Ascending aorta (tissue), 2 donors: ENCODE measurements at regions not wholly inside any gene's neighbourhood (a gene's known extent, or its start where the extent isn't known, plus 50 kb on each side); places are given as distances from the start of the nearest gene placed in this dataset.
"Not testable (repeated sequence)": the region's sequence is repeated elsewhere in the genome, so short reads cannot be mapped to it uniquely, and the experiment has no call there.

Experiments
- DNase-seq, 2 donors: peaks; one replicate each; pipeline ENCODE4 v3.0.0-alpha.2; 2019; ENCODE audit warnings: low spot score in 2 of 2
- H3K27ac ChIP-seq, 2 donors: fragments of 200-600 bp; sonication (generic); one replicate each; pipeline ENCODE4 v1.5.1; 2016 to 2017; ENCODE audit warnings: mild to moderate bottlenecking in 1 of 2
- H3K27me3 ChIP-seq: fragments of 200-600 bp; sonication (generic); one replicate; pipeline ENCODE4 v1.5.1; 2017
- H3K36me3 ChIP-seq, 2 donors: fragments of 200-600 bp; sonication (generic); one replicate each; pipeline ENCODE4 v1.5.1; 2016
- H3K4me1 ChIP-seq, 2 donors: fragments of 200-600 bp; sonication (generic); one replicate each; pipeline ENCODE4 v1.5.1; 2016 to 2017; ENCODE audit warnings: mild to moderate bottlenecking in 1 of 2
- H3K4me3 ChIP-seq, 2 donors: fragments of 200-600 bp; sonication (generic); one replicate each; pipeline ENCODE4 v1.5.1; 2016 to 2017; ENCODE audit warnings: mild to moderate bottlenecking in 1 of 2
- H3K9me3 ChIP-seq, 2 donors: fragments of 200-600 bp; sonication (generic); one replicate each; pipeline ENCODE4 v1.5.1; 2016
- intact Hi-C: fragments of 100-400 bp; cut with DNase I; formaldehyde crosslinking; loops from one replicate; pipeline ENCODE4 v1.15.1; 2023
- TF ChIP-seq, protein P1 (sequence below), 3 experiments: fragments of 200-600 bp in 2 of 3; fragments of 450-650 bp in 1 of 3; sonication (generic) in 2 of 3; IDR thresholded peaks; one replicate each; pipeline ENCODE4 v1.5.1; 2016 to 2019; ENCODE audit warnings: antibody characterized with exemption in 3 of 3, mild to moderate bottlenecking in 1 of 3, moderate library complexity in 1 of 3

DNA sequence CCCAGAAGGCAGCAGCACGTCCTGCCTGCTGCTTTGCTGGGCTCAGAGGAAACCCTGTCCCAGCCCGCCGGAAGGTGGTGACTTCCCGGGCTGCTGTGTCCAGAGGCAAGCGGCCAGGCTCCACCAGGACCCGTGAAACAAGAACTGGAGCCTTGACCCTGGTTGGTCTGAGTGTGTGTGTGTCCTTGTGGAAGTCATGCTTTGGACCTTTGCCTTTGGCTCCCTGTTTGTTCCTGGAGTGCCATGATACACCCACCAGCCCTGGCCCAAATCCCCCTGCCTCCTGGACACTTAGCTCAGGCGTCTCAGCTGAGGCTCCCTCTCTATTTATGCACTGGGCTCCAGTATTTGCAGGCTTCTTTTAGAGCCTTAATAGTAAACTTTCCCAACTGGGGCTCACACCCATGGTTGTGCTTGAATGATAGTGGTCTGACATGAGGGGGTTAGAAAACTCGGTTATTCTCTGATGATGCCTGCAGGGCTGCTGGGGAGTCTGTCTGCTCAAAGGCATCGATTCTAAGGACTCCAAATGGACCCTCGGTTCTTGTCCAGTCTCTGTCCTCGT, 72.2 kb downstream of the C9orf50 start:
- Histone ChIP-seq H3K9me3 (no peaks in the 10 kb centered on the region), H3K4me3 (no peak overlapping the region), H3K27ac (peak overlapping the region; percentile 83 to 94), H3K4me1 (peaks cover 17 to 18% of the 10 kb centered on the region in 2 donors), H3K27me3 (no peaks in the 10 kb centered on the region), H3K36me3 (no peaks in the 10 kb centered on the region)
- peak in 1 of 2 donors; percentile 83 for DNase-seq
- TF ChIP-seq, protein P1, sequence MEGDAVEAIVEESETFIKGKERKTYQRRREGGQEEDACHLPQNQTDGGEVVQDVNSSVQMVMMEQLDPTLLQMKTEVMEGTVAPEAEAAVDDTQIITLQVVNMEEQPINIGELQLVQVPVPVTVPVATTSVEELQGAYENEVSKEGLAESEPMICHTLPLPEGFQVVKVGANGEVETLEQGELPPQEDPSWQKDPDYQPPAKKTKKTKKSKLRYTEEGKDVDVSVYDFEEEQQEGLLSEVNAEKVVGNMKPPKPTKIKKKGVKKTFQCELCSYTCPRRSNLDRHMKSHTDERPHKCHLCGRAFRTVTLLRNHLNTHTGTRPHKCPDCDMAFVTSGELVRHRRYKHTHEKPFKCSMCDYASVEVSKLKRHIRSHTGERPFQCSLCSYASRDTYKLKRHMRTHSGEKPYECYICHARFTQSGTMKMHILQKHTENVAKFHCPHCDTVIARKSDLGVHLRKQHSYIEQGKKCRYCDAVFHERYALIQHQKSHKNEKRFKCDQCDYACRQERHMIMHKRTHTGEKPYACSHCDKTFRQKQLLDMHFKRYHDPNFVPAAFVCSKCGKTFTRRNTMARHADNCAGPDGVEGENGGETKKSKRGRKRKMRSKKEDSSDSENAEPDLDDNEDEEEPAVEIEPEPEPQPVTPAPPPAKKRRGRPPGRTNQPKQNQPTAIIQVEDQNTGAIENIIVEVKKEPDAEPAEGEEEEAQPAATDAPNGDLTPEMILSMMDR (IDR thresholded peaks at IDR 0.05) = peak in 1 of 3 experiments; percentile 10
- intact Hi-C loops = loop anchor here (1.0 to 5.0 kb wide), 2 partner anchors 50 to 371 kb away; partner anchors contain the start of gene IER5L

DNA sequence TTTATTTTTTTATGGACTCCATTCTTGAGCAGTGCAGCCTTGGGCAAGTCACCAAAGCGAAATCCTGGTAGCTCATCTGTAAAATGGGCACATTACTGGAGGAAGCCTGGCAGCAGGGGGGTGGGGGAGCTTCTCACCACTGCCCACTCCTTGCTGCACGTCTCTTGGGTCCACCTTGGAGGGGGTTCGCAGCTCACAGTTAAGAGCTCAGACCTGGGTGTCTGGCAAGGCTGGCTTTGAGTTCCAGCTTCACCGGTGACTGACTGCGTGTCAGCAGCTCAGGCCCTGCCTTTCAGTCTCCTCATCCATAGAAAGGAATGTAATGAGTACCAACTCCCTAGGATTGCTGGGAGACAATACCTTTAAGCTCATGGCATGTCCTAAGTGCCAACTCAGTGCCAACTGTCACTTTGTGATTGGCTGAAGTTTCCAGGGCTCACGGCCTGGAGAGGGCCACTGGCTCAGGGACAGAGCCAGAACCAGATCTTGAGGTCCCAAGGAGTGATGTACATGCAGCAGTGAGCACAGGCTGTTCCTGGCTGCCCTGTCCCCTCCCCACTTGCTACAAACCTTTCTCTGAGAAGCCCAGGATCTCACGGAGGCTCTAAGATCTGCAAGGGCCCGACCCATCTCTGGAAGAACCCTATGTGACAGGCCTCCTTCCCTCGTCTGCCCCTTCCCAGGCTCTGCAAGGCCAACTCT, 72.9 kb downstream of the C9orf50 start:
- TF ChIP-seq, protein P1 (IDR thresholded peaks at IDR 0.05) = no peak
- Histone ChIP-seq H3K27ac (peak overlapping the region; percentile 83 to 94), H3K36me3 (no peaks in the 10 kb centered on the region), H3K4me1 (peaks cover 17 to 18% of the 10 kb centered on the region in 2 donors), H3K4me3 (no peak overlapping the region), H3K9me3 (no peaks in the 10 kb centered on the region), H3K27me3 (no peaks in the 10 kb centered on the region)
- intact Hi-C loops = loop anchor here (1.0 to 5.0 kb wide), 2 partner anchors 50 to 371 kb away; partner anchors contain the start of gene IER5L
- DNase-seq = no peak

DNA sequence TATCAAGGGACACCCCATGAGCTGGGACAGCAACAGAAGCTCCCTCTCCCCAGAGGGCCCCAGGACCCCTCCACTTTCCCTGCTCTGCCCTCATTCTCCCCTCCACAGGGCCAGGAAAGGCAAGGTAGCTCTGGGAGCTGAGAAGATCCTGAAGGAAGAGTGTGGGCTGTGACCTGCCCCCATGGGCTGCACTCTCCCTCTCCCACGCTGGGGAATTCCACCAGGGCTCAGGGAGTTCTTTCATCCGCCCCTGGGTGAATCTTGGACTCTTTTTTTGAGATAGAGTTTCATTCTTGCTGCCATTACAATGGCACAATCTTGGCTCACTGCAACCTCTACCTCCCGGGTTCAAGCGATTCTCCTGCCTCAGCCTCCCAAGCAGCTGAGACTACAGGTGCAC, 73.8 kb downstream of the C9orf50 start:
- no peaks in the 10 kb centered on the region for H3K27me3 ChIP-seq
- no peak for DNase-seq
- no peaks in the 10 kb centered on the region for H3K9me3 ChIP-seq
- H3K4me3 ChIP-seq = no peak overlapping the region
- H3K27ac ChIP-seq = no peak overlapping the region
- TF ChIP-seq, protein P1 (IDR thresholded peaks at IDR 0.05) = no peak
- peaks cover 17 to 18% of the 10 kb centered on the region in 2 donors for H3K4me1 ChIP-seq
- H3K36me3 ChIP-seq = no peaks in the 10 kb centered on the region
- intact Hi-C loops = loop anchor here (5.0 kb wide), 1 partner anchor 370 kb away; the partner anchor contains the start of gene IER5L

GRCh38 chr9:129545876-129546275, 75.0 kb downstream of the C9orf50 start:
- not testable (repeated sequence) for H3K36me3 ChIP-seq, H3K27me3 ChIP-seq, DNase-seq, H3K27ac ChIP-seq, H3K4me3 ChIP-seq, H3K9me3 ChIP-seq
- peaks cover 17 to 18% of the 10 kb centered on the region in 2 donors for H3K4me1 ChIP-seq
- intact Hi-C loops = loop anchor here (5.0 kb wide), 1 partner anchor 369 kb away; the partner anchor contains the start of gene IER5L

- Histone ChIP-seq H3K4me3 (no peak overlapping the region), H3K27ac (no peak overlapping the region), H3K4me1 (peaks cover 13% of the 10 kb centered on the region in 2 donors), H3K27me3 (no peaks in the 10 kb centered on the region), H3K9me3 (no peaks in the 10 kb centered on the region), H3K36me3 (no peaks in the 10 kb centered on the region)
- intact Hi-C loops = loop anchor here (5.0 kb wide), 1 partner anchor 367 kb away; the partner anchor contains the start of gene IER5L
- TF ChIP-seq, protein P1 (IDR thresholded peaks at IDR 0.05) = no peak
- no peak for DNase-seq
These were observed 76.1 kb downstream of the C9orf50 start for GRCh38 chr9:129544761-129545160.

DNA sequence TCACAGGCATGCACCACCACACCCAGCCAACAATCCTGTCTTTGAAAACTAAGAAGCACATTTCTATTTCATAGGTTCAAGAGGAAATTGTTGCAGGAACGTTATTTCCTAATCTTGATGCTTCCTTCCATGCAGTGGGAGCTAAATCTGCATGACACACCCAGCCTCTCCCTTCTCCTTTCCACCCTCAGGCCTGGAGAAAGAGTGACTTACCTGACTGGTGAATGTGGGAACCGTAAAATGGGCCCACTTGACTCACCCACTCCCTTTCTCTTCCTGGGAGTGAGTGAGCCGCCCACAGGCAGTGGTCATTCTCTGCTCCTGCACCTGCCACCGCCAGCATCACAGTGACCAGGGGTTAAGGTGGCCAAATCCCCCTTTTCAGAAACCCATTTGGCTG, 78.2 kb downstream of the C9orf50 start:
- Histone ChIP-seq H3K27ac (no peak overlapping the region), H3K27me3 (no peaks in the 10 kb centered on the region), H3K4me1 (no peaks in the 10 kb centered on the region), H3K4me3 (no peak overlapping the region), H3K9me3 (no peaks in the 10 kb centered on the region), H3K36me3 (no peaks in the 10 kb centered on the region)
- TF ChIP-seq, protein P1 (IDR thresholded peaks at IDR 0.05) = no peak
- no peak for DNase-seq
- intact Hi-C loops = no loop called here
